HL-60 (cell line): ENCODE measurements at regions not wholly inside any gene's neighbourhood (a gene's known extent, or its start where the extent isn't known, plus 50 kb on each side); places are given as distances from the start of the nearest gene placed in this dataset.

Experiments used
- DNase-seq, 2 experiments: peaks; one replicate each; pipeline ENCODE4 v3.0.0-alpha.2; 2010 to 2020; ENCODE audit warnings: low read depth in 1 of 2, low spot score in 1 of 2
- H3K27ac ChIP-seq: fragments of 250-450 bp; sonication (Bioruptor Pico); replicated peaks from 2 replicates; pipeline ENCODE4 v1.5.1; 2020; ENCODE audit warnings: mild to moderate bottlenecking, moderate library complexity
- H3K27me3 ChIP-seq: fragments of 250-450 bp; sonication (Bioruptor Pico); 2 replicates; pipeline ENCODE4 v1.5.1; 2021; ENCODE audit warnings: mild to moderate bottlenecking, moderate library complexity; ENCODE audit not compliant: insufficient read depth, poor library complexity, severe bottlenecking
- H3K4me3 ChIP-seq: replicated peaks from 2 replicates; pipeline ENCODE4 v1.5.1; 2011; ENCODE audit warnings: mild to moderate bottlenecking, control low read depth, low read length; ENCODE audit not compliant: insufficient read depth
- GABPA ChIP-seq: IDR thresholded peaks from 2 replicates; pipeline ENCODE4 v1.6.1; 2012; ENCODE audit warnings: low read depth
- POLR2AphosphoS5 ChIP-seq: IDR thresholded peaks from 2 replicates; pipeline ENCODE4 v1.6.1; 2012; ENCODE audit warnings: low read depth
- SPI1 ChIP-seq: IDR thresholded peaks from 2 replicates; pipeline ENCODE4 v1.6.1; 2012; ENCODE audit warnings: low read depth, mild to moderate bottlenecking, borderline replicate concordance
- TF ChIP-seq, protein P1 (sequence below): IDR thresholded peaks from 2 replicates; pipeline ENCODE4 v1.6.1; 2012; ENCODE audit warnings: low read depth; ENCODE audit not compliant: insufficient replicate concordance
- TF ChIP-seq, protein P2 (sequence below): IDR thresholded peaks from one replicate; pipeline ENCODE4 v1.5.1; 2011; ENCODE audit warnings: low read length, control low read depth, inconsistent platforms; ENCODE audit not compliant: insufficient read depth

DNA sequence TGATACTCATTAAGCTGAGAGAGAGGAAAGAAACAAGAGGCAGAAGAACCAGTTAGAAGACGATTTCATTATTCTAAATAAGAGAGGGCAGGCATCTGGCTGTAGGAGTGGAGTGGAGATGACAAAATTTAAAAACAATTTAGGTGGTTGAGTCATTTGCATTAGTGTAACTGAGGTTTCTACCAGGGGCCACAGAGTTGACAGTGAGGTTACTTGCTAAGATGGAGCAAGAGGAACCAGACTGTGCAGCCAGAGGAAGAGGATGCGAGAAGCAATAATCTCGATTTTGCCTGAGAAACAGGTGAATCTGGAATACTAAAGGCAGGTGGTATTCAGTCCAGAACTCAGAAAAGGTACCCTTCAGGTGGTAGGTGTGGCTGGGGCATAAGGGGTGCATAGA is 491.9 kb downstream of the MID1IP1 start:
- Histone ChIP-seq H3K4me3 (no peak overlapping the region), H3K27ac (no peak overlapping the region), H3K27me3 (no peaks in the 10 kb centered on the region)
- TF ChIP-seq, protein P1, sequence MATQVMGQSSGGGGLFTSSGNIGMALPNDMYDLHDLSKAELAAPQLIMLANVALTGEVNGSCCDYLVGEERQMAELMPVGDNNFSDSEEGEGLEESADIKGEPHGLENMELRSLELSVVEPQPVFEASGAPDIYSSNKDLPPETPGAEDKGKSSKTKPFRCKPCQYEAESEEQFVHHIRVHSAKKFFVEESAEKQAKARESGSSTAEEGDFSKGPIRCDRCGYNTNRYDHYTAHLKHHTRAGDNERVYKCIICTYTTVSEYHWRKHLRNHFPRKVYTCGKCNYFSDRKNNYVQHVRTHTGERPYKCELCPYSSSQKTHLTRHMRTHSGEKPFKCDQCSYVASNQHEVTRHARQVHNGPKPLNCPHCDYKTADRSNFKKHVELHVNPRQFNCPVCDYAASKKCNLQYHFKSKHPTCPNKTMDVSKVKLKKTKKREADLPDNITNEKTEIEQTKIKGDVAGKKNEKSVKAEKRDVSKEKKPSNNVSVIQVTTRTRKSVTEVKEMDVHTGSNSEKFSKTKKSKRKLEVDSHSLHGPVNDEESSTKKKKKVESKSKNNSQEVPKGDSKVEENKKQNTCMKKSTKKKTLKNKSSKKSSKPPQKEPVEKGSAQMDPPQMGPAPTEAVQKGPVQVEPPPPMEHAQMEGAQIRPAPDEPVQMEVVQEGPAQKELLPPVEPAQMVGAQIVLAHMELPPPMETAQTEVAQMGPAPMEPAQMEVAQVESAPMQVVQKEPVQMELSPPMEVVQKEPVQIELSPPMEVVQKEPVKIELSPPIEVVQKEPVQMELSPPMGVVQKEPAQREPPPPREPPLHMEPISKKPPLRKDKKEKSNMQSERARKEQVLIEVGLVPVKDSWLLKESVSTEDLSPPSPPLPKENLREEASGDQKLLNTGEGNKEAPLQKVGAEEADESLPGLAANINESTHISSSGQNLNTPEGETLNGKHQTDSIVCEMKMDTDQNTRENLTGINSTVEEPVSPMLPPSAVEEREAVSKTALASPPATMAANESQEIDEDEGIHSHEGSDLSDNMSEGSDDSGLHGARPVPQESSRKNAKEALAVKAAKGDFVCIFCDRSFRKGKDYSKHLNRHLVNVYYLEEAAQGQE = no peak
- no peak for TF ChIP-seq GABPA
- TF ChIP-seq, protein P2, sequence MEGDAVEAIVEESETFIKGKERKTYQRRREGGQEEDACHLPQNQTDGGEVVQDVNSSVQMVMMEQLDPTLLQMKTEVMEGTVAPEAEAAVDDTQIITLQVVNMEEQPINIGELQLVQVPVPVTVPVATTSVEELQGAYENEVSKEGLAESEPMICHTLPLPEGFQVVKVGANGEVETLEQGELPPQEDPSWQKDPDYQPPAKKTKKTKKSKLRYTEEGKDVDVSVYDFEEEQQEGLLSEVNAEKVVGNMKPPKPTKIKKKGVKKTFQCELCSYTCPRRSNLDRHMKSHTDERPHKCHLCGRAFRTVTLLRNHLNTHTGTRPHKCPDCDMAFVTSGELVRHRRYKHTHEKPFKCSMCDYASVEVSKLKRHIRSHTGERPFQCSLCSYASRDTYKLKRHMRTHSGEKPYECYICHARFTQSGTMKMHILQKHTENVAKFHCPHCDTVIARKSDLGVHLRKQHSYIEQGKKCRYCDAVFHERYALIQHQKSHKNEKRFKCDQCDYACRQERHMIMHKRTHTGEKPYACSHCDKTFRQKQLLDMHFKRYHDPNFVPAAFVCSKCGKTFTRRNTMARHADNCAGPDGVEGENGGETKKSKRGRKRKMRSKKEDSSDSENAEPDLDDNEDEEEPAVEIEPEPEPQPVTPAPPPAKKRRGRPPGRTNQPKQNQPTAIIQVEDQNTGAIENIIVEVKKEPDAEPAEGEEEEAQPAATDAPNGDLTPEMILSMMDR = no peak
- TF ChIP-seq SPI1 = no peak
- no peak for TF ChIP-seq POLR2AphosphoS5
- DNase-seq = no peak

DNA sequence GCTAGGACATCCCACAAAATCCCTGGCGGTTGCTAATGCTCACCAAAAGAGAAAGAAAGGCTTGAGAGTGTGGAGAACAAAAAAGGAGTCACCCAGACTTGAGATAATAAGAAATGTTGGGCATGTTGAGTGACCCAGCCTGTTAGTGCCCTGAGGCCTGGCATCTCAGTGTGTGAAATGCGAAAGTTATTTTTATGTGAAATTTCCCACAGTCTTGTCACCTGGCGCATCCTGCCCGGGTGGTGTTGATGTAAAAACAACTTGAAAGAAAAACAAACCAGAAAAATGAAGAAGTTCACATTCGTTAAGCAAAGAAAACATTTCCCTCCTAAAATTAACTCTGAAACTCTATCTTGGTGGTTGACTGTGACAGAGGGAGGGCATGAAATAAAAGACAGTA is 495.2 kb downstream of the MID1IP1 start:
- DNase-seq = no peak
- TF ChIP-seq GABPA (no peak), SPI1 (no peak), POLR2AphosphoS5 (no peak)
- TF ChIP-seq, protein P1 = no peak
- TF ChIP-seq, protein P2 = no peak
- Histone ChIP-seq H3K4me3 (no peak overlapping the region), H3K27ac (no peak overlapping the region), H3K27me3 (no peaks in the 10 kb centered on the region)

DNA sequence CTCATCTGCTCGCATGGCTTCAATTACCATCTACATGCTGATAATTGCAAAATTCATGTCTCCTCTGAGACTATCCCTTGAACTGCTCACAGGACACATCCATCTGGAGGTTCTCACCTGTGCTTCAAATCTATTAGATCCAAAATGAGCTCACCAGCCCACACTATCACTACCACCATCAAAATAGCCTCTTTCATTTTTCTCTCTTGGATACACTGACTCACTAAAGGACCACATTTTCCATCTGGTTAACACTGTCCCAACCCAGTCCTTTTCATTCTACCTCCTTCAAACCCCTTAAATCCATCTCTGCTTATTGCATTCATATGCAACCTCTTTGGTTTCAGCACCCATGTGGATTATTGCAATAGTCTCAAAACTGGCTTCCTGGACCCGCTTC is 497.6 kb downstream of the MID1IP1 start:
- no peak for DNase-seq
- TF ChIP-seq GABPA (no peak), SPI1 (no peak), POLR2AphosphoS5 (no peak)
- TF ChIP-seq, protein P2 = no peak
- TF ChIP-seq, protein P1 = no peak

More for the DNA sequence above, 497.6 kb downstream of the MID1IP1 start:
- H3K27ac ChIP-seq = no peak overlapping the region
- H3K4me3 ChIP-seq = no peak overlapping the region
- H3K27me3 ChIP-seq = no peaks in the 10 kb centered on the region
